ENCODE measurements at regions not wholly inside any gene's neighbourhood (a gene's known extent, or its start where the extent isn't known, plus 50 kb on each side); places are given as distances from the start of the nearest gene placed in this dataset.

DNA sequence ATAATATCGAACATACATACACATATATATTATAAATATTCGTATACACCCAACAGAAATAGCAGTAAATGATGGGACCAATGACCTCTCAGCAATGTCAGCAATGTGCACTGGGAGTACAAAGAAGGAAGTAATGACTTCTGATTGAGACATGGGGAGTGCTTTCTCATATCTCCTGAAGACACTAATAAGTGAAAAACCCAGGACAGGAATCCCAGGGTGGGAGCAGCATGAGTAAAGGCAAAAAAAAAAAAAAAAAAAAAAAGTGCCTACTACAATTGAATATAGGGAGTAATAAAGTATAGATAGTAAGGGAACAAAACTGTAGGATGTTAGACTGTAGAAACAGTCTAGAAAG, 491.3 kb downstream of the IRS1 start (continued):
- TF ChIP-seq, protein P1, sequence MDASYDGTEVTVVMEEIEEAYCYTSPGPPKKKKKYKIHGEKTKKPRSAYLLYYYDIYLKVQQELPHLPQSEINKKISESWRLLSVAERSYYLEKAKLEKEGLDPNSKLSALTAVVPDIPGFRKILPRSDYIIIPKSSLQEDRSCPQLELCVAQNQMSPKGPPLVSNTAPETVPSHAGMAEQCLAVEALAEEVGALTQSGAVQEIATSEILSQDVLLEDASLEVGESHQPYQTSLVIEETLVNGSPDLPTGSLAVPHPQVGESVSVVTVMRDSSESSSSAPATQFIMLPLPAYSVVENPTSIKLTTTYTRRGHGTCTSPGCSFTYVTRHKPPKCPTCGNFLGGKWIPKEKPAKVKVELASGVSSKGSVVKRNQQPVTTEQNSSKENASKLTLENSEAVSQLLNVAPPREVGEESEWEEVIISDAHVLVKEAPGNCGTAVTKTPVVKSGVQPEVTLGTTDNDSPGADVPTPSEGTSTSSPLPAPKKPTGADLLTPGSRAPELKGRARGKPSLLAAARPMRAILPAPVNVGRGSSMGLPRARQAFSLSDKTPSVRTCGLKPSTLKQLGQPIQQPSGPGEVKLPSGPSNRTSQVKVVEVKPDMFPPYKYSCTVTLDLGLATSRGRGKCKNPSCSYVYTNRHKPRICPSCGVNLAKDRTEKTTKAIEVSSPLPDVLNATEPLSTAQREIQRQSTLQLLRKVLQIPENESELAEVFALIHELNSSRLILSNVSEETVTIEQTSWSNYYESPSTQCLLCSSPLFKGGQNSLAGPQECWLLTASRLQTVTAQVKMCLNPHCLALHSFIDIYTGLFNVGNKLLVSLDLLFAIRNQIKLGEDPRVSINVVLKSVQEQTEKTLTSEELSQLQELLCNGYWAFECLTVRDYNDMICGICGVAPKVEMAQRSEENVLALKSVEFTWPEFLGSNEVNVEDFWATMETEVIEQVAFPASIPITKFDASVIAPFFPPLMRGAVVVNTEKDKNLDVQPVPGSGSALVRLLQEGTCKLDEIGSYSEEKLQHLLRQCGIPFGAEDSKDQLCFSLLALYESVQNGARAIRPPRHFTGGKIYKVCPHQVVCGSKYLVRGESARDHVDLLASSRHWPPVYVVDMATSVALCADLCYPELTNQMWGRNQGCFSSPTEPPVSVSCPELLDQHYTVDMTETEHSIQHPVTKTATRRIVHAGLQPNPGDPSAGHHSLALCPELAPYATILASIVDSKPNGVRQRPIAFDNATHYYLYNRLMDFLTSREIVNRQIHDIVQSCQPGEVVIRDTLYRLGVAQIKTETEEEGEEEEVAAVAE (CRISPR knock-in tag; IDR thresholded peaks at IDR 0.05; ENCODE audit: borderline replicate concordance) = no peak
- TF ChIP-seq TBL1XR1 (IDR thresholded peaks at IDR 0.05; ENCODE audit: borderline replicate concordance, low read length, partially characterized antibody) (no peak), AHR (CRISPR knock-in tag; IDR thresholded peaks at IDR 0.05) (no peak), MIXL1 (CRISPR knock-in tag; IDR thresholded peaks at IDR 0.05) (no peak), ATRX (CRISPR knock-in tag; IDR thresholded peaks at IDR 0.05; ENCODE audit: borderline replicate concordance) (no peak), ZNF207 (IDR thresholded peaks at IDR 0.05; ENCODE audit: borderline replicate concordance) (no peak)
- TF ChIP-seq, protein P2, sequence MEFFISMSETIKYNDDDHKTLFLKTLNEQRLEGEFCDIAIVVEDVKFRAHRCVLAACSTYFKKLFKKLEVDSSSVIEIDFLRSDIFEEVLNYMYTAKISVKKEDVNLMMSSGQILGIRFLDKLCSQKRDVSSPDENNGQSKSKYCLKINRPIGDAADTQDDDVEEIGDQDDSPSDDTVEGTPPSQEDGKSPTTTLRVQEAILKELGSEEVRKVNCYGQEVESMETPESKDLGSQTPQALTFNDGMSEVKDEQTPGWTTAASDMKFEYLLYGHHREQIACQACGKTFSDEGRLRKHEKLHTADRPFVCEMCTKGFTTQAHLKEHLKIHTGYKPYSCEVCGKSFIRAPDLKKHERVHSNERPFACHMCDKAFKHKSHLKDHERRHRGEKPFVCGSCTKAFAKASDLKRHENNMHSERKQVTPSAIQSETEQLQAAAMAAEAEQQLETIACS (CRISPR knock-in tag; IDR thresholded peaks at IDR 0.05) = no peak
